ENCODE measurements at regions not wholly inside any gene's neighbourhood (a gene's known extent, or its start where the extent isn't known, plus 50 kb on each side); places are given as distances from the start of the nearest gene placed in this dataset.

DNA sequence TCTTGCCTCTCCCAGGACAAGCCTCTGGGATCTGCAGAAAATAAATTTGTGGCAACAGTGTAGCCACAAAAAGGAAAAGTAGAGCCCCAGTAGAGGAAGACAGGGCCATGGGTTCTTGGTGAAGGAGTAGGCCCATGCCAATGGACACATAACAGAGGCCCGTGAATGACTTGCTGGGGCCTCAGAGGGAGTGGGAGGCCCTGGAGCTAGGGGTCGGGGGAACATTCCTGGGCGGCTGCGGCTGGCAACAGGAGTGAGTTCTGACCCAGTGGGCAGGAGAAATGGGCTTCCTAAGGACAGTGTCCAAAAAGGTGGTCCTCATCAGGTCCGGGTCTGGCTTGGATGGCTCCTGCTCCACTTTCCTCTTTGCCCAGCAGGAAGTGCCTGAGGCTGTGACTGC lies 260.0 kb downstream of the CCSER2 start:
- TF ChIP-seq CTCF (IDR thresholded peaks at IDR 0.05; ENCODE audit: insufficient read depth, low read length, poor library complexity, severe bottlenecking) (no peak), EZH2phosphoT487 (conservative IDR thresholded peaks at IDR 0.05; ENCODE audit: low read length) (no peak)
